Astrocyte of the cerebellum (primary cell): ENCODE measurements at regions not wholly inside any gene's neighbourhood (a gene's known extent, or its start where the extent isn't known, plus 50 kb on each side); places are given as distances from the start of the nearest gene placed in this dataset.

Experiments
- DNase-seq: peaks from one replicate; pipeline ENCODE4 v3.0.0-alpha.2; 2011; ENCODE audit warnings: low read depth
- H3K4me3 ChIP-seq: 2 replicates; pipeline ENCODE4 v1.5.1; 2011; ENCODE audit warnings: mild to moderate bottlenecking, low read depth, low read length, moderate library complexity
- CTCF ChIP-seq: IDR thresholded peaks from 2 replicates; pipeline ENCODE4 v1.5.1; 2012; ENCODE audit warnings: low read length, low read depth, moderate library complexity, mild to moderate bottlenecking; ENCODE audit errors: missing control alignments
- in situ Hi-C: cut with HindIII; loops from 2 replicates; pipeline ENCODE4 v1.10.0; 2017; ENCODE audit warnings: low sequenced_read_pairs

- no peak for TF ChIP-seq CTCF
Observed at GRCh38 chr2:64356906-64357305, 97.1 kb upstream of the LGALSL start.

GRCh38 chr2:64359171-64359891, 94.6 kb upstream of the LGALSL start:
- H3K4me3 ChIP-seq, result no peak overlapping the region
- no peak for TF ChIP-seq CTCF
- DNase-seq, result peak; percentile 70
- in situ Hi-C loops, result no loop called here

More at GRCh38 chr2:64356906-64357305, 97.1 kb upstream of the LGALSL start:
- DNase-seq, result no peak
- in situ Hi-C loops, result no loop called here
- H3K4me3 ChIP-seq, result no peak overlapping the region

- DNase-seq, result peak; percentile 57
- H3K4me3 ChIP-seq, result no peak overlapping the region
- no peak for TF ChIP-seq CTCF
- in situ Hi-C loops, result no loop called here
Observed at GRCh38 chr2:64359892-64360657, 93.9 kb upstream of the LGALSL start.

- no peak for TF ChIP-seq CTCF
- no peak overlapping the region for H3K4me3 ChIP-seq
- no peak for DNase-seq
- in situ Hi-C loops, result no loop called here
Observed at GRCh38 chr2:64361151-64361938, 92.6 kb upstream of the LGALSL start.

GRCh38 chr2:64362562-64363026, 91.4 kb upstream of the LGALSL start:
- no peak for TF ChIP-seq CTCF
- no peak for DNase-seq
- no peak overlapping the region for H3K4me3 ChIP-seq
- in situ Hi-C loops, result no loop called here

GRCh38 chr2:64363140-64363539, 90.8 kb upstream of the LGALSL start:
- in situ Hi-C loops, result no loop called here
- no peak overlapping the region for H3K4me3 ChIP-seq
- no peak for DNase-seq
- no peak for TF ChIP-seq CTCF
